HL-60 (cell line): ENCODE measurements at regions not wholly inside any gene's neighbourhood (a gene's known extent, or its start where the extent isn't known, plus 50 kb on each side); places are given as distances from the start of the nearest gene placed in this dataset.

Experiments
- DNase-seq, 2 experiments: peaks; one replicate each; pipeline ENCODE4 v3.0.0-alpha.2; 2010 to 2020; ENCODE audit warnings: low read depth in 1 of 2, low spot score in 1 of 2
- H3K27ac ChIP-seq: fragments of 250-450 bp; sonication (Bioruptor Pico); replicated peaks from 2 replicates; pipeline ENCODE4 v1.5.1; 2020; ENCODE audit warnings: mild to moderate bottlenecking, moderate library complexity
- H3K27me3 ChIP-seq: fragments of 250-450 bp; sonication (Bioruptor Pico); 2 replicates; pipeline ENCODE4 v1.5.1; 2021; ENCODE audit warnings: mild to moderate bottlenecking, moderate library complexity; ENCODE audit not compliant: insufficient read depth, poor library complexity, severe bottlenecking
- H3K4me3 ChIP-seq: replicated peaks from 2 replicates; pipeline ENCODE4 v1.5.1; 2011; ENCODE audit warnings: mild to moderate bottlenecking, control low read depth, low read length; ENCODE audit not compliant: insufficient read depth
- CTCF ChIP-seq: IDR thresholded peaks from one replicate; pipeline ENCODE4 v1.5.1; 2011; ENCODE audit warnings: low read length, control low read depth, inconsistent platforms; ENCODE audit not compliant: insufficient read depth
- GABPA ChIP-seq: IDR thresholded peaks from 2 replicates; pipeline ENCODE4 v1.6.1; 2012; ENCODE audit warnings: low read depth
- POLR2AphosphoS5 ChIP-seq: IDR thresholded peaks from 2 replicates; pipeline ENCODE4 v1.6.1; 2012; ENCODE audit warnings: low read depth
- REST ChIP-seq: IDR thresholded peaks from 2 replicates; pipeline ENCODE4 v1.6.1; 2012; ENCODE audit warnings: low read depth; ENCODE audit not compliant: insufficient replicate concordance
- SPI1 ChIP-seq: IDR thresholded peaks from 2 replicates; pipeline ENCODE4 v1.6.1; 2012; ENCODE audit warnings: low read depth, mild to moderate bottlenecking, borderline replicate concordance

- no peaks in the 10 kb centered on the region for H3K27me3 ChIP-seq
- H3K27ac ChIP-seq: no peak overlapping the region
- no peak overlapping the region for H3K4me3 ChIP-seq
- no peak for TF ChIP-seq SPI1
- no peak for TF ChIP-seq REST
- no peak for TF ChIP-seq CTCF
- no peak for TF ChIP-seq GABPA
- no peak for TF ChIP-seq POLR2AphosphoS5
- DNase-seq: no peak
Observed at GRCh38 chr4:20454515-20454914, 202.8 kb downstream of the SLIT2 start.

GRCh38 chr4:20456407-20456806 is 204.7 kb downstream of the SLIT2 start:
- no peak for DNase-seq
- Histone ChIP-seq H3K4me3 (no peak overlapping the region), H3K27ac (no peak overlapping the region), H3K27me3 (no peaks in the 10 kb centered on the region)
- TF ChIP-seq GABPA (no peak), SPI1 (no peak), REST (no peak), CTCF (no peak), POLR2AphosphoS5 (no peak)

GRCh38 chr4:20462426-20463175 is 210.9 kb downstream of the SLIT2 start:
- TF ChIP-seq POLR2AphosphoS5 (no peak), GABPA (no peak), SPI1 (no peak), REST (no peak), CTCF (no peak)

More at GRCh38 chr4:20462426-20463175, 210.9 kb downstream of the SLIT2 start:
- Histone ChIP-seq H3K27ac (no peak overlapping the region), H3K27me3 (no peaks in the 10 kb centered on the region), H3K4me3 (no peak overlapping the region)
- no peak for DNase-seq
